ENCODE measurements at regions not wholly inside any gene's neighbourhood (a gene's known extent, or its start where the extent isn't known, plus 50 kb on each side); places are given as distances from the start of the nearest gene placed in this dataset.

DNA sequence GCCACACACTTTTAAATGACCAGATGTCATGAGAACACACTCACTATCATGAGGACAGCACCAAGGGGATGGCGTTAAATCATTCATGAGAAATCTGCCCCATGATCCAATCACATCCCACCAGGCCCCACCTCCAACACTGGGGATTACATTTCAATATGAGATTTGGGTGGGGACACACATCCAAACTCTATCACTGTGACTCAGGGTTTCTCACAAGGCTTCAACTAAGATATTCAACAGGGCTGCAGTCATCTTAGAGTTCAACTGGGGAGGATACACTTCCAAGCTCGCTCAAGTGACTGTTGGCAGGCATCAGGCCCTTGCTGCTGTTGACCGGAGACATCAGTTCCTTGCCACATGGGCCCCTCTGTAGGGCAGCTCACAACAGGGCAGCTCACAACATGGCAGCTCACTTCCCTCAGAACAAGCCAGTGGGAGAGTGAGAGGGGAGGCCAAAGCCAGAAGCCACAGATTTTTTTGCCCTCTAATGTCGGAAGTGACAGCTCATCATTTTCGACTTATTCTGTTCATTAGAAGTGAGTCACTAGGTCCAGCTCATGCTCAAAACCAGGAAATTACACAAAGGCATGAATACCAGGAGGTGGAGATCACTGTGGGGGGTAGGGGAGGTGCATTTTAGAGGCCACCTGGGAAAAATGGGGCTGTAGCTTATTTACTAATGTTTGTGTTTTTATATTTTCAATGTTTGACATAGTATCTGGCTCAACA lies 50.8 kb upstream of the PTHLH start:
- Histone ChIP-seq H3K9me3 (ENCODE audit: control insufficient read depth, low read length) (no peaks in the 10 kb centered on the region), H3K4me3 (ENCODE audit: low read length) (no peak overlapping the region), H3K4me1 (ENCODE audit: control insufficient read depth, insufficient read depth, low read length) (no peaks in the 10 kb centered on the region), H3K27ac (ENCODE audit: low read length) (no peak overlapping the region), H3K27me3 (ENCODE audit: control insufficient read depth, insufficient read depth) (no peaks in the 10 kb centered on the region)
- DNase-seq: no peak
- 75% methylated on average over 5 of the region's 5 CpGs for WGBS
- ATAC-seq: no peak
- intact Hi-C loops (cut with DNase I): no loop called here

DNA sequence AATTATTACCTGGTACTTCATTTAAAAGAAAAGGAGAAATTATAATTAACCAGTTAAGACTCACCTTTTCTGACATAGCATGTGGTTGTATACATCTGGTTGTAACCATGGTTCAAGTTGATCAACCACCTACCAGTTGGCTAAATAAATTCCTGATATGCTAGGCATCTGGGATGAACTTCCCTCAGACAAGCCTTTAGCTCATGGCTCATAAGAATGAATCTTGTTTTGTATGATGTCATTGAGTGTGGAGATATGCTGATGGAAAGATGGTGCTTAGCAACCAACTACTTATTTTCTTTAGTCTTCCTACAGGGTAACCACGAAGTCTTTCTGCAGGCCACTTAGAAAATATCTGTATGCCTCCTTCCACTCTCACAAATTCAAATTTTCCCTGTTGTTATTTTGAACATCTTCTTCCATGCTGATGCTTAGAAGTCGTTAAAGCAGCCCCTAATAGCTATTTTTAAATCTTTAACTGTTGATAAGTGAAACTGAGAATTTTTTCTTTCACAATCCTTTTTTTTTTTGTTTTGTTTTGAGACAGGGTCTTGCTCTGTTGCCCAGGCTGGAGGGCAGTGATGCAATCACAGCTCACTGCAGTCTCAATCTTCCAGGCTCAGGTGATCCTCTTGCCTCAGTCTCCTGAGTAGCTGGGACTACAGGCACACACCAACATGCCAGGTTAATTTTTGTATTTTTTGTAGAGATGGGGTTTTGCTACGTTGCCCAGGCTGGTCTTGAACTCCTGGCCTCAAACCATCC lies 51.9 kb upstream of the PTHLH start:
- 63% methylated on average over 3 of the region's 3 CpGs for WGBS

DNA sequence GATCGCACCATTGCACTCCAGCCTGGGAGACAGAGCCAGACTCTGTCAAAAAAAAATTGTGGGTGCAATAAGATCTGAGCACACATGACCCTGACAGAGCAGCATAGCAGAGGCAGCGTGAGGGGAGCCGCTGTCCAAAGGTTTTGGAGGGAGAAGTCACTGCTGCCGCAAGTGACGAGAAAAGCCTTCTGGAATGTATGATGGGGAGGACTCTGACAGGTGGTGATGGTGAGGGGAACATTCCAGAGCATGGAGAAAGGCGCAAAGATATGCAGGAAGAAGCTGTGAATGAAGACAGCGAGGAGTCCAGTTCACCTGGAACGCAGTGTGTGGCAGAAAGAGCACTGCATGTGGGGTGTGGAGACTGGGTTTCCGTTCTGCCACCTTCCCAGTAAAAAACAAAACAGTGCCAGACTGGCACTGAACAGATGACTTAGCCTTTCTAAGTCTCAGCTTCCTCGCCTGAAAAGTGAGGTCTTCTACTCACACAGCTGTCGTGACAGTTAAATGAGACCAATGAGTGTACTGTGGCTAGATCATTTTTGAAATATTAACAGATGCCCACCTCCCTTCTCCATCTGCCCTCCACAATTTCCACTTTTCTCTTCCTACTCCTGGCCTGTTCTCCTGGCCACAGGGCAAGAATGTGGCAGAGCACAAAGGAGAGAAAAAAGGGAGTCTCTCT lies 53.4 kb upstream of the PTHLH start:
- intact Hi-C loops (cut with DNase I): no loop called here
- Histone ChIP-seq H3K4me3 (ENCODE audit: low read length) (no peak overlapping the region), H3K4me1 (ENCODE audit: control insufficient read depth, insufficient read depth, low read length) (no peaks in the 10 kb centered on the region), H3K9me3 (ENCODE audit: control insufficient read depth, low read length) (no peaks in the 10 kb centered on the region), H3K27ac (ENCODE audit: low read length) (no peak overlapping the region), H3K27me3 (ENCODE audit: control insufficient read depth, insufficient read depth) (no peaks in the 10 kb centered on the region)
- 90% methylated on average over 11 of the region's 11 CpGs for WGBS
- DNase-seq: no peak
- no peak for ATAC-seq

More for the DNA sequence above, 51.9 kb upstream of the PTHLH start:
- no peak overlapping the region for H3K4me3 ChIP-seq (ENCODE audit: low read length)
- H3K27me3 ChIP-seq (ENCODE audit: control insufficient read depth, insufficient read depth): no peaks in the 10 kb centered on the region
- no peak for ATAC-seq
- no peak overlapping the region for H3K27ac ChIP-seq (ENCODE audit: low read length)
- DNase-seq: no peak
- no peaks in the 10 kb centered on the region for H3K4me1 ChIP-seq (ENCODE audit: control insufficient read depth, insufficient read depth, low read length)
- intact Hi-C loops (cut with DNase I): no loop called here
- no peaks in the 10 kb centered on the region for H3K9me3 ChIP-seq (ENCODE audit: control insufficient read depth, low read length)

DNA sequence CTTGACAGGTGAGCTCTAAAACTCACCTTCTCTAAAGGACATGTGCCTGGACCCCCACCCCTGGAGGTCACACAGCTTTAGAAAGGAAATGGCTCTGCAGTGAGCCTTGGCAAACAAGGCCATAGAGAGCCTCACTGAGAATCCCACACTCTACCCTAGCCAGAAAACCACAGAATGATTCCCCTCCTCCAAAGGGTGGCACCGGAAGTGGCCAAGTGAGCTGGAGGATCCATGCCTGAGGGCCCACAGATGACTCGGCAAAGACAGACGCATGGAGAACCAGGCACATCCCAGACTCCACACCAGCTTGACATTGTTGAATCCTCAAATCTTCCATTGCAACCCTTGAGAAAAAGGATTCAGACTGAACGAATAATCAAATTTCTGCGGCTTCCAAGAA lies 54.2 kb upstream of the PTHLH start:
- DNase-seq (no peak), ATAC-seq (no peak)
- Histone ChIP-seq H3K27me3 (ENCODE audit: control insufficient read depth, insufficient read depth) (no peaks in the 10 kb centered on the region), H3K4me3 (ENCODE audit: low read length) (no peak overlapping the region), H3K4me1 (ENCODE audit: control insufficient read depth, insufficient read depth, low read length) (no peaks in the 10 kb centered on the region), H3K27ac (ENCODE audit: low read length) (no peak overlapping the region), H3K9me3 (ENCODE audit: control insufficient read depth, low read length) (no peaks in the 10 kb centered on the region)
- 93% methylated on average over 5 of the region's 5 CpGs for WGBS
- intact Hi-C loops (cut with DNase I): no loop called here

DNA sequence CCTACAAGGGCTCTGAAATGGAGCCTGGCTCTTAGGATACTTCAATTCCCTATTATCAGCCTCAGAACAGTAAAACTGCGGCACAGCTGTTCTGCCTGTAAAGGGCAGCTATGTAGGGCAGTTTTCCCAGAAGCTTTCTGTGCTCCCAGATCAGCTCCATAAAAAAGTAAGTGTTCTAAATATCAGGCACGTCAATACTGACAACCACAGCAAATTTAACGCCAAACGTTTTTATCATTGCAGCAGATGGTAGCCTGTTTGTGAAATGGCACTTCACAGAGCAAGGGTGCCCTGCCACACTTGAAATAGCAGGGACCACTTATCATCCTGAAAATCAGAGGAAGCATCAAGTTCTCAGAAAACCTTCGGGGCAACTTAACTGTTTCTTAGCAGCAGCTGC lies 54.8 kb upstream of the PTHLH start:
- Histone ChIP-seq H3K9me3 (ENCODE audit: control insufficient read depth, low read length) (no peaks in the 10 kb centered on the region), H3K27ac (ENCODE audit: low read length) (no peak overlapping the region), H3K4me1 (ENCODE audit: control insufficient read depth, insufficient read depth, low read length) (no peaks in the 10 kb centered on the region), H3K4me3 (ENCODE audit: low read length) (no peak overlapping the region), H3K27me3 (ENCODE audit: control insufficient read depth, insufficient read depth) (no peaks in the 10 kb centered on the region)
- intact Hi-C loops (cut with DNase I): no loop called here
- no peak for DNase-seq
- 27% methylated on average over 5 of the region's 5 CpGs for WGBS
- peak; percentile 62 to 72 for ATAC-seq

DNA sequence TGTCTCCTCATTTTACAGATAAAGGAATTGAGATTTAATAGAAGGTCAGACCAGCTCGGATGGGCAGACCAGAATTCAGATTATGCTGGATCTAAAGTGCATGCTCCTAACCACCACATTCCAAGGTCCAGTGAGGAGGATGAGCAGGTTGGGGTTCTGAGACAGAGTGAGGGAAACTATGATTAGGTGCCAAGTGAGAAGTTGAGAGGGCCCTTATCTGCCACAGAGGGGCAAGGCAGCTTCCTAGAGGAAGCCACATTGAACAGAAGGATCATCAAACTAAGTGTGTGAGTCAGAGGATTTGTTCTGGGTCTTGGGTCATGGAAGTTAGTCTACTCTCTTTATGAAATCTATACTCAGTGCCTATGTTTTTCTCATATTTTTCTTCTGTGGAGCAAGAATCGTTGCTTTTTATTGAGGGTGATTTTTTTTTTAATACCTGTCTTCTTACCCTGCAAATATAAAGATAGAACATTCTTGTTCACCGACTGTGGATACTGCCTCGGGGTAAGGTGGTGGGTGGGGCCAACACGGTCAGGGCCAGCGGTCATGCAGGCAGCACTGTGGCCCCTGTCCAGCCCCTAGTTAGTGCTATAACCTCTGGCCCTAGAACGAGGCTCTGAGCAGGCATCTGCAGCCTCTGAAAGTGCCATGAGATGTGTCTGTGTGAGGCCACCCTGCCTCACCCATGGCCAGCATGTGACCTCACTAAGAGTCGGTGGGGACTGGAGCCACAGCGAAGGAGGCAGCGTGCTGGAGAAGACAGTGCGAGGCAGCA lies 55.6 kb upstream of the PTHLH start:
- WGBS: 84% methylated on average over 11 of the region's 11 CpGs
- no peak overlapping the region for H3K4me3 ChIP-seq (ENCODE audit: low read length)
- no peaks in the 10 kb centered on the region for H3K27me3 ChIP-seq (ENCODE audit: control insufficient read depth, insufficient read depth)
- H3K4me1 ChIP-seq (ENCODE audit: control insufficient read depth, insufficient read depth, low read length): no peaks in the 10 kb centered on the region
- intact Hi-C loops (cut with DNase I): no loop called here
- no peak for DNase-seq
- H3K27ac ChIP-seq (ENCODE audit: low read length): no peak overlapping the region
- no peak for ATAC-seq
- no peaks in the 10 kb centered on the region for H3K9me3 ChIP-seq (ENCODE audit: control insufficient read depth, low read length)

DNA sequence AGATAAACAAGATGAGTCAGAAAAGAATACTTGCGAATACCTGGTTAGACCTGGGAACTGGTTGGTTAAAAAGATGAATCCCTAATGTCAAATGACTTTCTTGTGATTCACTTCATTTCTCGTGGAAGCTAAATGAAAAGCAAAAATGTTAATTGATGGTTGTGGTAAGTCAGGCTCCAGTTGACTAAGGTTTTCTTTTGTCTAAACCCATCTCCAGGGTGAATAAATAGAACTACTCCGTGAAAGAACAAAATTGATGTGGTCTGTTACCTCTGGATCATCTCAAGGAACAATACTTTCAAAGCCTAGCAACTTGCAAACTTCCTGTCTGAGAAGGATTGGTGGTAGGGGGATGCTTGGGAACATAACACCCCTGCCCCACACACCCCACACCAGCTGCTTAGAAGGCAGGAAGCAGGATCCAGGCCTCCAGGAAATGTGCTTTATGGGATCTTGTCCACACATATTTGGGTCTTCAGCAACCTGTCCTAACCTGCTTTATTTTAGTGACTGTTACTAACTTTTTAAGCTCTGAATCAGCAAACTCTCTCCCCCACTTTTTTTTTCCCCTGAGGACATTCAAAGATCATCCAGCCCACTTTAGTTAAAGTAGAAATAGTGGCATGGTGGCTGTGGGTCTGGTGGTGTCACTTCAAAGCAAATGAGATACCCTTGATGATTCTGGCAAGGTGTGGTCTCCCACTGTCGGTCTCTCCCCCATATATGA lies 60.4 kb upstream of the PTHLH start:
- intact Hi-C loops (cut with DNase I): no loop called here
- DNase-seq (no peak), ATAC-seq (no peak)
- WGBS: 80% methylated on average over 4 of the region's 4 CpGs
- no peaks in the 10 kb centered on the region for H3K27me3 ChIP-seq (ENCODE audit: control insufficient read depth, insufficient read depth)
- H3K9me3 ChIP-seq (ENCODE audit: control insufficient read depth, low read length): no peaks in the 10 kb centered on the region
- no peaks in the 10 kb centered on the region for H3K4me1 ChIP-seq (ENCODE audit: control insufficient read depth, insufficient read depth, low read length)
- no peak overlapping the region for H3K27ac ChIP-seq (ENCODE audit: low read length)
- no peak overlapping the region for H3K4me3 ChIP-seq (ENCODE audit: low read length)

DNA sequence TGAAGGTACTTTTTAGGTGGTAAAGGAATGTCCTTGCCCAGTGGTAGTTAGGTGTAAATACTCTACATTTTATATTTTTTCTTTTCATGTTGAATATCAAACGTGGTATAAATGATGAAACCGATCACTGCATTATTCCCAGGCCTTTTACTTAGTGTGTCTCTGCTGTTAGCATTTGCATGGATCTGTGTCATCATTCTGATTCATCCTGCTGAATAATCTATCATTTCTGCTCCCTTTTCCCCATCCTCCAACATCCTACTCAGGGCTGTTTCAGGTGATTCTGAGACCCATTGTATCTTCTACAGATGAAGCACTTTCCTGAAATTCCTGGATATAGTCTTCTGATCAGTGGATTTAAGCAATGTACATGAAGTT lies 61.0 kb upstream of the PTHLH start:
- 92% methylated on average over 2 of the region's 2 CpGs for WGBS

DNA sequence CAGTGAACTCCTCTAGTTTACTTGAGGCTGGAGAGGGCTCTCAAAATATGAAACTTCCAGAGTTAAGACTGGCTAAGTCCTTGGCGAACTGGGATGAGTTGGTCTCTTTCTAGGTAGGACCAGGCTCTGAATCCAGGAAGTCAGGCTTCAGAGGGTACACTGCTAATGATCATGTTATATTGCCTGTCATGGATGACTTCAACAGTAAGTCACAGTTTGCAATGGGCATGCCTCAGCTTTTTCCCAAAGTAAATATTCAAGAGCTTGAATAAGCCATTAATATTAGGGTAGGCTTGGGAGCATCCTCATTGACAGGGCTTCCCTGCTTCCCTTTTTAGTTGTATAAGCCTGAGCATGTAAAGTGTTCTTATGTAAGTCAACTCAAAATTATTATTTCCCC lies 61.7 kb upstream of the PTHLH start:
- Histone ChIP-seq H3K27ac (ENCODE audit: low read length) (no peak overlapping the region), H3K4me1 (ENCODE audit: control insufficient read depth, insufficient read depth, low read length) (no peaks in the 10 kb centered on the region), H3K27me3 (ENCODE audit: control insufficient read depth, insufficient read depth) (no peaks in the 10 kb centered on the region), H3K9me3 (ENCODE audit: control insufficient read depth, low read length) (no peaks in the 10 kb centered on the region), H3K4me3 (ENCODE audit: low read length) (no peak overlapping the region)
- no peak for ATAC-seq
- DNase-seq: no peak
- intact Hi-C loops (cut with DNase I): no loop called here
- 98% methylated on average over 1 of the region's 1 CpG for WGBS

More for the DNA sequence above, 61.0 kb upstream of the PTHLH start:
- no peak overlapping the region for H3K4me3 ChIP-seq (ENCODE audit: low read length)
- intact Hi-C loops (cut with DNase I): no loop called here
- H3K4me1 ChIP-seq (ENCODE audit: control insufficient read depth, insufficient read depth, low read length): no peaks in the 10 kb centered on the region
- DNase-seq (no peak), ATAC-seq (no peak)
- H3K27ac ChIP-seq (ENCODE audit: low read length): no peak overlapping the region
- H3K9me3 ChIP-seq (ENCODE audit: control insufficient read depth, low read length): no peaks in the 10 kb centered on the region
- no peaks in the 10 kb centered on the region for H3K27me3 ChIP-seq (ENCODE audit: control insufficient read depth, insufficient read depth)

DNA sequence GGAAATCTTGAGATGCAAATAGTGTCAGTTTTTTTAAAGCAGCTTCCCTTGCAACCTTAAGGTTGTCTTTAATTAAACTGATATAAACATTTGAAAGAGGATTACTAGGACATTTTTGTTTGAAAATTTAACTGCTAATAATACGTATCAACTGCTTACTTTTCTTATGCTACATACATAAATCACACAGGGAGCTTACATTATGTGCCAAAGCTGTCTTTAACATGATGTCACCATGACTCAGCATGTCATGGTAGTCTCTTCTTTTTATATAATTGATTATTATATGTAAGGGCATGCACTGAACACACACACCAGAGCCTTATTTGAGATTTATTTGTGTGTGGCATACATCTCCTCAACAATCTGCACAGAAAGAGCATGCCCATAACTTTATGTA lies 63.0 kb upstream of the PTHLH start:
- Histone ChIP-seq H3K9me3 (ENCODE audit: control insufficient read depth, low read length) (no peaks in the 10 kb centered on the region), H3K4me1 (ENCODE audit: control insufficient read depth, insufficient read depth, low read length) (no peaks in the 10 kb centered on the region), H3K27me3 (ENCODE audit: control insufficient read depth, insufficient read depth) (no peaks in the 10 kb centered on the region), H3K4me3 (ENCODE audit: low read length) (no peak overlapping the region), H3K27ac (ENCODE audit: low read length) (no peak overlapping the region)
- intact Hi-C loops (cut with DNase I): no loop called here
- WGBS: 62% methylated on average over 1 of the region's 1 CpG
- ATAC-seq (no peak), DNase-seq (no peak)
